Adipocyte (in vitro differentiated cells): ENCODE measurements at regions not wholly inside any gene's neighbourhood (a gene's known extent, or its start where the extent isn't known, plus 50 kb on each side); places are given as distances from the start of the nearest gene placed in this dataset.
A peak's percentile ranks its signal among the peaks of the same experiment; 100 is the strongest.

Source experiments
- DNase-seq: peaks from one replicate; pipeline ENCODE4 v3.0.0-alpha.2; 2015; ENCODE audit warnings: low read depth
- H3K27me3 ChIP-seq: replicated peaks from 2 replicates; pipeline ENCODE4 v1.7.0; 2013; ENCODE audit warnings: mild to moderate bottlenecking, low read length, moderate library complexity; ENCODE audit not compliant: control insufficient read depth, insufficient read depth
- H3K36me3 ChIP-seq: 2 replicates; pipeline ENCODE4 v1.7.0; 2013; ENCODE audit warnings: low read length, mild to moderate bottlenecking, moderate library complexity; ENCODE audit not compliant: control insufficient read depth, insufficient read depth, severe bottlenecking
- H3K4me1 ChIP-seq: 2 replicates; pipeline ENCODE4 v1.7.0; 2013; ENCODE audit warnings: mild to moderate bottlenecking, low read length, moderate library complexity; ENCODE audit not compliant: control insufficient read depth, insufficient read depth
- H3K4me3 ChIP-seq: 2 replicates; pipeline ENCODE4 v1.7.0; 2013; ENCODE audit warnings: mild to moderate bottlenecking, low read length, moderate library complexity
- H3K9ac ChIP-seq: 2 replicates; pipeline ENCODE4 v1.7.0; 2013; ENCODE audit warnings: mild to moderate bottlenecking, low read length, moderate library complexity
- H3K9me3 ChIP-seq: 2 replicates; pipeline ENCODE4 v1.7.0; 2013; ENCODE audit warnings: mild to moderate bottlenecking, low read length, moderate library complexity; ENCODE audit not compliant: control insufficient read depth

DNA sequence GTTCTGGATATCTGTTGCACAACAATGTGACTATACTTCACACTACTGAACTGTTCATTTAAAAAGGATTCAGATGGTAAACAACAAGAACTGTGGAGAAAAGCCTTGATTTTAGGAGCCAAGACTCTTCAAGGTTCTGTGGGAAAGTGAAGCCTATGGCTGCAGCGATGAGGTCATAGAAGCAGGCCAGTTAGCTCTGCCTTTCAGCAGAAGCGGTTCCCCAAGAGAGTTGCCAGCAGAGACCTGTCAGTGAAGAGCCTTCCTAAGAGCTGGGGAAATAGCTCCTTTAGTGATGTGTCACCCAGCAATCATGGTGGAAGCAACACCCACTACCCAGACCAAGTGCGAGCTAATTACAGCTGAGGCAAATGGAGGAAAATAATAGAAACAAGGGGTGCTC is 346.5 kb upstream of the ETAA1 start:
- peaks cover 6% of the 10 kb centered on the region for H3K4me1 ChIP-seq
- no peaks in the 10 kb centered on the region for H3K36me3 ChIP-seq
- no peak overlapping the region for H3K9ac ChIP-seq
- no peak overlapping the region for H3K4me3 ChIP-seq
- no peaks in the 10 kb centered on the region for H3K27me3 ChIP-seq
- no peaks in the 10 kb centered on the region for H3K9me3 ChIP-seq
- DNase-seq = no peak

DNA sequence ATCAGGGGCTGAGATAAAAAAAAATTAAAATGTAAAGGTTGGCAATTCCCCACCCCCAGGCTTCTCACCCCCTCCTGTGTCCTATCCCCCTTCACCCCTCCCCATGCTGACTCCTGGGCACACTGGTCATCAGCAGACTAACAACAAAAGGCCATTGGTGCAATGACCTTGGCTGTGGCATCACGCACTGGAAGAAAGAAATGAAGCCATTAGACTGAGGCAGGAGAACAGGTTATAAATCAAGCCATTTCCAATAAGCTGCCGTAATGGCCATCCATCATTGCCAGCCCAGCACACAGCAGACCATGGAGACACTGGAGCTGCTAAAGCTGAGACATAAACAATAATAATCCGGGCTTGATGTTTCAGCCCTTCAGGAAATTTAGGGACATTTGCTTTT is 342.4 kb upstream of the ETAA1 start:
- Histone ChIP-seq H3K9me3 (no peaks in the 10 kb centered on the region), H3K4me1 (peaks cover 25% of the 10 kb centered on the region), H3K9ac (no peak overlapping the region), H3K36me3 (no peaks in the 10 kb centered on the region), H3K4me3 (no peak overlapping the region), H3K27me3 (no peaks in the 10 kb centered on the region)
- no peak for DNase-seq

GRCh38 chr2:67055387-67056304 is 341.5 kb upstream of the ETAA1 start:
- H3K9me3 ChIP-seq = no peaks in the 10 kb centered on the region
- no peaks in the 10 kb centered on the region for H3K36me3 ChIP-seq
- H3K4me3 ChIP-seq = no peak overlapping the region
- H3K27me3 ChIP-seq = no peaks in the 10 kb centered on the region
- H3K9ac ChIP-seq = no peak overlapping the region
- peaks cover 25% of the 10 kb centered on the region for H3K4me1 ChIP-seq
- DNase-seq = peak; percentile 34

DNA sequence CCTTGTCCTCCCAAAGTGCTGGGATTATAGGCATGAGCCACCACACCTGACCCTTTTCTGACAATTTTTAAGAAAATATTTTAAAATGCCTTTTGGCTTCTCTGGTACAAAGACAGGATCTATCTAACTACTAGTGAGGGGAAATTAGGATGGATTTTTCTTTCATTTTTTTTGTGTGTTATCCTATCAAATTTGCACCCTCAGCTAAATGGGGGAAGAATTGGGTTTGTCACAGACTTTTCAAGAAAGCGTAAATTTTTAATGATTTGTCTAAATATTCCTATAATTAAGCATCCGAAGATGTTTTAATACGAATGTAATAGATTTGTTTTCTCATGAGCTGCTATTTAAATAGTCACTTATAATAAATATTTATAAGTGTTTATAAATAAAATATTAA is 340.0 kb upstream of the ETAA1 start:
- Histone ChIP-seq H3K9ac (no peak overlapping the region), H3K36me3 (no peaks in the 10 kb centered on the region), H3K27me3 (no peaks in the 10 kb centered on the region), H3K9me3 (no peaks in the 10 kb centered on the region), H3K4me3 (no peak overlapping the region), H3K4me1 (peaks cover 25% of the 10 kb centered on the region)
- no peak for DNase-seq

- DNase-seq = peak; percentile 63
- no peak overlapping the region for H3K4me3 ChIP-seq
- no peaks in the 10 kb centered on the region for H3K9me3 ChIP-seq
- no peaks in the 10 kb centered on the region for H3K27me3 ChIP-seq
- no peak overlapping the region for H3K9ac ChIP-seq
- H3K4me1 ChIP-seq = peaks cover 25% of the 10 kb centered on the region
- H3K36me3 ChIP-seq = no peaks in the 10 kb centered on the region
Observed at GRCh38 chr2:67057901-67058703, 339.0 kb upstream of the ETAA1 start.

- no peak overlapping the region for H3K4me3 ChIP-seq
- no peaks in the 10 kb centered on the region for H3K4me1 ChIP-seq
- H3K36me3 ChIP-seq = no peaks in the 10 kb centered on the region
- peaks cover 12% of the 10 kb centered on the region for H3K27me3 ChIP-seq
- H3K9me3 ChIP-seq = no peaks in the 10 kb centered on the region
- peak; percentile 9 for DNase-seq
- no peak overlapping the region for H3K9ac ChIP-seq
Observed at GRCh38 chr2:67065046-67065445, 332.1 kb upstream of the ETAA1 start.

DNA sequence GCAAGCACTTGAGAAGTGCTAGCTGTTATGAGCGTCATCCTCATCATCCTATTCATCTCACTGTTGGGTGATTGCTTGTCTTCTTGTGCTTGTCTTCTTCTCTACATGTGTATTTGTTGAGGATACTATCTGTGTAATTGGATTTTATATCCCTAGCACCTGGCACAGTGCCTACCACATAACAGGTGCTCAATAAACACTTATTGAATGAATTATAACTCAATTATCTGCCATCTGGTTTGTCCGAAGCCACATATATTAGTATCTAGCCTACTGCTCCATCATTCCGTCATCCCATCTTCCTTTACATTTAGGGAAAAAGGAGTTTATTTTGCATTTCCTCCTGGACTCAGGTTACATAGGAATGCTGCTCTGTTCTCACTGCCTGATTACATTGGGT is 330.4 kb upstream of the ETAA1 start:
- H3K36me3 ChIP-seq = no peaks in the 10 kb centered on the region
- no peak overlapping the region for H3K4me3 ChIP-seq
- peaks cover 12% of the 10 kb centered on the region for H3K27me3 ChIP-seq
- no peaks in the 10 kb centered on the region for H3K9me3 ChIP-seq
- no peak overlapping the region for H3K9ac ChIP-seq
- H3K4me1 ChIP-seq = no peaks in the 10 kb centered on the region
- DNase-seq = no peak

- Histone ChIP-seq H3K27me3 (peaks cover 12% of the 10 kb centered on the region), H3K4me1 (no peaks in the 10 kb centered on the region), H3K36me3 (no peaks in the 10 kb centered on the region), H3K9ac (no peak overlapping the region), H3K9me3 (no peaks in the 10 kb centered on the region), H3K4me3 (no peak overlapping the region)
- DNase-seq = no peak
Observed at GRCh38 chr2:67067656-67068055, 329.5 kb upstream of the ETAA1 start.

- H3K27me3 ChIP-seq = peaks cover 12% of the 10 kb centered on the region
- H3K9me3 ChIP-seq = no peaks in the 10 kb centered on the region
- no peaks in the 10 kb centered on the region for H3K36me3 ChIP-seq
- no peak for DNase-seq
- no peak overlapping the region for H3K4me3 ChIP-seq
- no peaks in the 10 kb centered on the region for H3K4me1 ChIP-seq
- H3K9ac ChIP-seq = no peak overlapping the region
Observed at GRCh38 chr2:67070826-67071225, 326.3 kb upstream of the ETAA1 start.

DNA sequence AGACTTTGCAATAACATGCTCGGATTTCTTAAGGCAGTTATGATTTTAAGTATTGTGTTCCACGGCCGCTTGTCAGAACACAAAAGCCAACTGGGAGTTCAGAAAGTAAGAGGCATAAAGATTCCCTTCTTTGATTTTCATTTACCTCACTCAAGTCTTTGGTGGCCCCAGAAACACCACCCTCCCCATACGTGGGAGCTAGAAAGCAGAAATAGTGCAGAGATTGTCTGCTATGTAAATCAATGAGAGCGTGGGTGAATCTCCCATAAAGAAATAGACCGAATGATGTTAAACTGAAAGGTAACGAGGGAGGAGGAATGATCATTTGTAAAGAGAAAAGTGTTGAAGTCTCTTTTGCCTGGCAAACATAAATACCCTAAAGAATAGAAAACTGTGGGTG is 322.1 kb upstream of the ETAA1 start:
- Histone ChIP-seq H3K4me3 (no peak overlapping the region), H3K27me3 (no peaks in the 10 kb centered on the region), H3K9me3 (peaks cover 4% of the 10 kb centered on the region), H3K36me3 (no peaks in the 10 kb centered on the region), H3K4me1 (no peaks in the 10 kb centered on the region), H3K9ac (no peak overlapping the region)
- DNase-seq = no peak

GRCh38 chr2:67075530-67076238 is 321.4 kb upstream of the ETAA1 start:
- Histone ChIP-seq H3K4me3 (no peak overlapping the region), H3K27me3 (no peaks in the 10 kb centered on the region), H3K4me1 (no peaks in the 10 kb centered on the region), H3K36me3 (no peaks in the 10 kb centered on the region), H3K9ac (no peak overlapping the region), H3K9me3 (peaks cover 8% of the 10 kb centered on the region)
- no peak for DNase-seq
